Lower leg skin (tissue), 3 donors: ENCODE measurements at regions not wholly inside any gene's neighbourhood (a gene's known extent, or its start where the extent isn't known, plus 50 kb on each side); places are given as distances from the start of the nearest gene placed in this dataset.

Source experiments
- CTCF ChIP-seq, 3 donors: fragments of 450-650 bp; IDR thresholded peaks; one replicate each; pipeline ENCODE4 v1.5.1; 2016; ENCODE audit warnings: antibody characterized with exemption in 3 of 3, mild to moderate bottlenecking in 3 of 3, moderate library complexity in 2 of 3
- POLR2A ChIP-seq, 2 donors: fragments of 450-650 bp; IDR thresholded peaks; one replicate each; pipeline ENCODE4 v1.6.1; 2016 to 2017; ENCODE audit warnings: antibody characterized with exemption in 2 of 2, mild to moderate bottlenecking in 1 of 2, moderate library complexity in 1 of 2

DNA sequence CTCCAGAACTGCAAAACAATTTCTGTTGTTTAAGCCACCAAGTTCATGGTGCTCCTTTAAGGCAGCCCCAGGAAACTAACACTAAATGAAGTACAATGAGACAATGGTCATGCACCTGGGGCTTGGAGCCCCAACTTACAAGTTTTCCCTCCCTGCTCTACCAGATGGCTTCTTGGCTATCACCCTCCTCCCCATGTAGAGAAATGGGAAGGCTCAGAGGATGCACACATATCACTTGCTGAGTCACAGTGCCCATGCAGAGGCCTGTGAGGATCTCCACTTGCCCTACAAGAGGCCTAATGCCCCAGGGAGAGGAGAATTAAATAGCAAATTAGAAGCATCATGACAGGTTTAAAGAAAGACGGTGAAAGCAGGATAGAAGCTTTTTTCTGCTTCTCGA, 270.9 kb downstream of the TTC32 start:
- TF ChIP-seq CTCF (IDR thresholded peaks at IDR 0.05): no peak
- TF ChIP-seq POLR2A (IDR thresholded peaks at IDR 0.05): no peak
